ENCODE measurements at regions not wholly inside any gene's neighbourhood (a gene's known extent, or its start where the extent isn't known, plus 50 kb on each side); places are given as distances from the start of the nearest gene placed in this dataset.

- TF ChIP-seq POLR2A (IDR thresholded peaks at IDR 0.05): no peak
- TF ChIP-seq CTCF (IDR thresholded peaks at IDR 0.05): no peak
Observed at GRCh38 chr2:213213186-213213585, 61.8 kb upstream of the IKZF2 start.

Measured in testis (tissue), 2 donors.